Right cardiac atrium (tissue), 5 donors: ENCODE measurements at regions not wholly inside any gene's neighbourhood (a gene's known extent, or its start where the extent isn't known, plus 50 kb on each side); places are given as distances from the start of the nearest gene placed in this dataset.

Source experiments
- ATAC-seq, 2 donors: fragments of 200-7000 bp; cut with Tn5 transposase; one replicate each; pipeline versions ENCODE4 v1.8.0 to v1.9.1; 2020; ENCODE audit warnings: moderate library complexity in 2 of 2, mild to moderate bottlenecking in 1 of 2
- DNase-seq, 3 donors: peaks; one replicate each; pipeline ENCODE4 v3.0.0-alpha.2; 2020
- H3K27ac ChIP-seq: one replicate; pipeline ENCODE4 v1.5.1; 2013; ENCODE audit warnings: mild to moderate bottlenecking, low read length, control low read depth, moderate library complexity
- H3K27me3 ChIP-seq: one replicate; pipeline ENCODE4 v1.6.1; 2013; ENCODE audit not compliant: control insufficient read depth, insufficient read depth
- H3K4me1 ChIP-seq: one replicate; pipeline ENCODE4 v1.6.1; 2013; ENCODE audit warnings: low read length; ENCODE audit not compliant: control insufficient read depth, insufficient read depth
- H3K4me3 ChIP-seq: one replicate; pipeline ENCODE4 v1.5.1; 2013; ENCODE audit warnings: low read length, control low read depth
- H3K9me3 ChIP-seq: one replicate; pipeline ENCODE4 v1.6.1; 2013; ENCODE audit warnings: low read length; ENCODE audit not compliant: control insufficient read depth
- WGBS: extraction: QIAGEN DNeasy Blood & Tissue Kit; methylation state at CpG from one replicate; pipeline ENCODE4 v1.1.7; 2013; 5-methylcytosine and 5-hydroxymethylcytosine counted together
- intact Hi-C, 4 donors: fragments of 100-400 bp; cut with DNase I; formaldehyde crosslinking; loops; one replicate each; pipeline versions ENCODE4 v1.11.0 to v1.14.0; 2022 to 2023
- donor health status: healthy with polysubstance abuse.
- donor health status: DM: no; HTN: yes; CAD: no.
- donor health status: DM: no; HTN: no; CAD: no.
- donor health status: DM: no; HTN: yes; CAD: no; lungs with severe emphysema.
- donor health status: DM: yes; HTN: yes; CAD: no.

DNA sequence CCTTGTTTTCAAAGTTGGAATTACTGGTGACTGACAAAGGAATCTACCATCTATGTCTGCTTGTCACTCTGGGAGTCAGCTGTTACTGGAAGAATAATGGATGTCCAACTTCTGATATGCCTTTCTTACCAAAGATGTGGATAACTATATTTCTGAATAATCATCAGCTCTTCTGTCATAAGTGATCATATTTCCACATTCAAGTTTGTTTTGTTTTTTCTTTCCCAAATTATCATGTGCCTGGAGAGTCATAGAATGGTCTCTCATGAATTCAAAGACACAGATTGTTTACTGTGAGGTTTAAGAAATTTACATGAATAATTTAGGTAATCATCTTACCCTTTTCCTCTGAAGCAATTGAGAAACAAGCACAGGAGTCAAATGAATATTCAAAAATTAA, 986.7 kb upstream of the CDH2 start:
- DNase-seq (no peak), ATAC-seq (no peak)
- no peaks in the 10 kb centered on the region for H3K27me3 ChIP-seq
- no peaks in the 10 kb centered on the region for H3K9me3 ChIP-seq
- intact Hi-C loops, result no loop called here
- H3K4me1 ChIP-seq, result no peaks in the 10 kb centered on the region
- no peak overlapping the region for H3K4me3 ChIP-seq
- no peak overlapping the region for H3K27ac ChIP-seq

DNA sequence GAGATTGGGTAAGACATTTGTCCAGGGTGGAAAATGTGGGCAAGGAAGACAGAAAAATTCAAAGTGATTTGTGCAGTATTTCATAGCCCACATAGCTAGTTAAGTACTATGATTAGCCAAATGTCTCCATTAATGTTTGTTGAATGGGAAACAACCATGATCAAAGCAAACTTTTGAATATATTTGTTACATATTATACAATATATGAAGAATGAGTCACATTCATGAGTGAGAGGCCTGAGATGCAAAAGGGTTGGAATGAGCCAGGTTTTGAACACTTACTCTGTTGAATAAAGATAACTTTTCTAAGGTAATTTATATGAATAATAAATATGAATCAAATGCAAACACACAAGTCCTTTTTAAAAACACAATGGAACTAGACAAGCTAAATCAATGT, 984.5 kb upstream of the CDH2 start:
- H3K4me3 ChIP-seq, result no peak overlapping the region
- ATAC-seq, result no peak

DNA sequence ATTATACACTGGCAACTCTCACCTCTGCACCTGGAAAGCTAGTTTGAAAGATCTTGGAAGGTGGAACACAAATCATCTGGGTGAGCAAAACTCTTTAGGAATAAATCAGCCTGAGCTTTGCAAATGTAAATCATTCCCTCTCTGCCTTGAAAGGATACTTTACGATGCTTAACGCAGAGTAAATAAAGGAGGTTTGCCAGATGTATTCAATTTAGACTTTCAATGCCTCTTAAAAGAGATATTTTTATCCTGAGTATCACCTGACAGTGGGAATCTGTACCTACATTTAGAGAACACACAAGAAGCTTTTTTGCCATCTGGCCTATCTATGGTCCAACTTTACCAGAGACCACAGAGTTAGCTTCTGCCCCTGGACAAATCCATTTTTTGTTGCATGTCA, 983.2 kb upstream of the CDH2 start:
- no peaks in the 10 kb centered on the region for H3K27me3 ChIP-seq
- no peak for DNase-seq
- ATAC-seq, result no peak
- H3K27ac ChIP-seq, result no peak overlapping the region
- no peak overlapping the region for H3K4me3 ChIP-seq
- 42% methylated on average over 2 of the region's 2 CpGs for WGBS
- no peaks in the 10 kb centered on the region for H3K9me3 ChIP-seq
- intact Hi-C loops, result no loop called here
- H3K4me1 ChIP-seq, result no peaks in the 10 kb centered on the region

More for the DNA sequence above, 984.5 kb upstream of the CDH2 start:
- intact Hi-C loops, result no loop called here
- no peaks in the 10 kb centered on the region for H3K9me3 ChIP-seq
- H3K27ac ChIP-seq, result no peak overlapping the region
- H3K27me3 ChIP-seq, result no peaks in the 10 kb centered on the region
- no peaks in the 10 kb centered on the region for H3K4me1 ChIP-seq
- DNase-seq, result no peak

DNA sequence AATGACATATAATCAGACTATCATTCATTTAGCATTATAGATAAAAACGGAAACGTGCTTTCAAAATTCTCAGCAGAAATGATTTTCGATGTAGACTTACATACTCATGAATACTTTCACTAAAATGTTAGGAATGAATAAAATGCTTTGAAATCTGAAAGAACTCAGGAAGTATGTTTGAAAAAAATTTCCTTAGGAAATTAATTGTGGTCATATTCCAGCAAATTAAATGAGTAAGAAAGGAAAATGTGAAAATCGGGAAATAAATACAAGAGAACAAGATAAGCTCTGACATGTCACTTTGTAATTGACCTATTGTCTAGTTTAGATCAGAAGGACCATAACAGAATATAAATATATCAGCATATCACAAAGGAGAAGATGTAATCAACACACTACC, 981.0 kb upstream of the CDH2 start:
- intact Hi-C loops, result no loop called here
- no peaks in the 10 kb centered on the region for H3K27me3 ChIP-seq
- peaks cover 2% of the 10 kb centered on the region for H3K4me1 ChIP-seq
- no peaks in the 10 kb centered on the region for H3K9me3 ChIP-seq
- DNase-seq (no peak), ATAC-seq (no peak)
- H3K4me3 ChIP-seq, result no peak overlapping the region
- no peak overlapping the region for H3K27ac ChIP-seq
- WGBS, result 66% methylated on average over 4 of the region's 4 CpGs

DNA sequence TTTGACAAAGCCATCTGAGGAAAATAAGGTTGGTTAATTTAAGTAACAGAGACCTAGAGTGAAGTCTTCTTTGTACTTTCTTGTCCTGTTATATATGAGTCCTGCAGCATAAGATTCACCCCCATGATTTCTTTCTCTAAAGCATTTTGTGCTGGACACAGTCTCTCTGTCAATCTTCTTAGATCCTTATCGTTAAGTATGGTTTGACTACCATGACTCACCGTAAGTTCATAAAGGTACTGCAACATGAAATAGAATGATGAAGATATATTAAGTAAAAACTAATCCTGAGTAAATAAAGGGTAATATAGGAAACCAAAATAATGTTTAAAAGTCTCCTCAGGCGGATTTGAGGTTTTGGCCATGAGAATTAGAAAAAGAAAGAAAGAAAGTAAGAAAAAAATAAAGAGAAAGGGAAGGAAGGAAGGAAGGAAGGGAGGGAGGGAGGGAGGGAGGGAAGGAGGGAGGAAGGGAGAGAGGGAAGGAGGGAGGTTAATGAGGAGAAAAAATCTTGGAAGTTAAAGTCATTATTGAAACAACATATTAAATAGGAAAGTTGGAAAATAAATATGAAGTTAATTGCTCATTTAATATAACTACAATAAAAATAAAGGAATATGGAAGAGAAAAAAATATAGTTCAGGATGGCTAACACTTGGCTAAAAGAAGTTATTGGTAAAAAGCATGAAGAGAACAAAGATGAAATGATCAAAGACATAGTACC, 980.3 kb upstream of the CDH2 start:
- Histone ChIP-seq H3K27me3 (no peaks in the 10 kb centered on the region), H3K4me1 (peaks cover 2% of the 10 kb centered on the region), H3K27ac (no peak overlapping the region), H3K9me3 (no peaks in the 10 kb centered on the region), H3K4me3 (no peak overlapping the region)
- intact Hi-C loops, result no loop called here
- DNase-seq (no peak), ATAC-seq (no peak)
- 88% methylated on average over 3 of the region's 3 CpGs for WGBS

DNA sequence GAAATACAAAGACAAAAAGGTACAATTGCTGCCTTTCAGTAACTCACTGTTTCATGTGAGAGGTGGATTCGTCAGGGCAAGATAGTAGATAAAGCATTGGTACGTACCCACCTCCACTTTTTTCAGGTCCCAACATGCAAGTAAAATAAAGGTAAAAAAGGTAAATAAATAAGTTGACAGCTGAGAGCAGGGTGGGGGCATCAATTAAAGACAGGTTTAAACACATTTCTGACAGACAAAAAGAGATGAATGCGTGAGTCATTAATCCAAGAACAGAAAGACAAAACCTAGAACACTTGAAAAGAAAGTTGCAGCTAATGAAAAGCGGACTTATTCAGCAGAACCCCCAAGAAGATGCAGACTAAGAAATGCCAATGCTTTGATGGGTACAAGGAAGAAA, 979.6 kb upstream of the CDH2 start:
- Histone ChIP-seq H3K9me3 (no peaks in the 10 kb centered on the region), H3K27ac (no peak overlapping the region), H3K27me3 (no peaks in the 10 kb centered on the region), H3K4me3 (no peak overlapping the region), H3K4me1 (peaks cover 2% of the 10 kb centered on the region)
- DNase-seq (no peak), ATAC-seq (no peak)
- intact Hi-C loops, result no loop called here
- 92% methylated on average over 4 of the region's 4 CpGs for whole genome bisulfite sequencing

DNA sequence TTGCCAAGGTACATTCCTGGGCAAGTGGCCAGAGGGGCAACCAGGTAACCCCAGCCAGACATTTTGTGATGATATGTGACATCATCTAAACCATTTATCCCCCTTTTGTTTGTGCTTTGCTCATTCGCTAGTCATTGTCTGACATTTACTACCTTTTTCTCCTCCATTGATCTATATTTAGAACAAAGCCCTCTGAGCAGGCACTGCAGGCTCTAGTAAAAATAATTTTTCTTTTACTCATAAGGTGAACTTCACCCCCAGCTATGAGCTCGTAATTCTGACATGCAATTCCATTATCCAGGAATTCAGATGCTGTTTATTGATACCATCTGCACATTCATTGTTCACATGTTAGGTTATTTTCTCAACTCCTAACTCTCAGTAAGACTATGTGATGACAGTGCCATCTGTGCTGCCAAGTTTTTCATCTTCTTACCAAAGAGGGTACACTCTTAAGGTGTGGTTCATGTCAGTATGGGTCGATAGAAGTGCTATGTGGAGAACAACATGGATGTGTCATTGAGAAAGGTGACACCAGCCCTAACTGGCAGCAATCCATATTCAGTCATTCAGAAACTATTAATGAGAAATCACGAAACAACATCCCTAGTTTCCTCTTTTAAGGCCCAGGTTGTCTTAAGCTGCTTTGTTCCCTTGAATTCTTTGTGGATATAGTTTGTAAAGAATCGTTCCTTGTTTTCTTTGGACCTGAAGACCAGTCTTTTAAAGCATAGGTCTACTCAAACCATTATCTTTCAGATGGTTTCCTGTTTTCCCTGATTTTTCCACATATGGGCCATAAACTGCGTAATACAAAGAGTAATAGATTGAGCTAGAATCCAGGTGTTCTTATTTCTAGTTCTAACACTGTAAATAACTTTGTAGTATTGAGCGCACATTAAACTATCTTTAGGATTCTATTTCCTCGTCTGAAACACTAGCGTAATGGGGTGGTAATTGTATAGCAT, 978.1 kb upstream of the CDH2 start:
- no peaks in the 10 kb centered on the region for H3K9me3 ChIP-seq
- 56% methylated on average over 9 of the region's 9 CpGs for WGBS
- ATAC-seq (no peak), DNase-seq (no peak)
- H3K27me3 ChIP-seq, result no peaks in the 10 kb centered on the region
- H3K4me1 ChIP-seq, result peaks cover 2% of the 10 kb centered on the region
- H3K27ac ChIP-seq, result no peak overlapping the region
- H3K4me3 ChIP-seq, result no peak overlapping the region
- intact Hi-C loops, result no loop called here

DNA sequence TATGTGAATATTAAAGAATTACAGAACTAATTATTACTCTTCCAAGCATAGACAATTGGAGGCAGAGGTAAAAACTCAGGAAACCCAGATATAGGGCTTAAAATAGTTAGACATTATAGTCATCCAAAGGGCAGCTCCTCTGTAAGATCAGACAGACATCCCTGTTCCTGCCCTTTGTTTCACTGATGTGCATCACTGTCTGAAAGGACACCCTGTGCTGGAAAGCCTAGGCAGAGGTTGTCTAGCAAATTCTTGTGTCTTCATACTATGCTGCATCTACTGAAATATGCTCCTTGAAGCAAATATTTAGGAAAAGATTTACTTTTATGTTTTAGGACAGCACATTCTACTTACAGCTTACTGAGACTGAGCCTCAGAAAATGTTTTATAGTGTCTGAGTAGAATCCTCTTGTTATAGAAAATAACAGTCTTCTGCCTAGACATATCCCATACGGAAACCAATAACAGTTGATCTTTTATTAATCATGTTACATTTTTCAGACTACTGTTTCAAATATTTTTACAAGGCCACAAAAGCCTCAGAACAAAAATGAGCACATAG, 977.3 kb upstream of the CDH2 start:
- ATAC-seq (no peak), DNase-seq (no peak)
- Histone ChIP-seq H3K27ac (no peak overlapping the region), H3K9me3 (no peaks in the 10 kb centered on the region), H3K4me1 (peaks cover 2% of the 10 kb centered on the region), H3K4me3 (no peak overlapping the region), H3K27me3 (no peaks in the 10 kb centered on the region)
- intact Hi-C loops, result no loop called here
- 93% methylated on average over 1 of the region's 1 CpG for WGBS

DNA sequence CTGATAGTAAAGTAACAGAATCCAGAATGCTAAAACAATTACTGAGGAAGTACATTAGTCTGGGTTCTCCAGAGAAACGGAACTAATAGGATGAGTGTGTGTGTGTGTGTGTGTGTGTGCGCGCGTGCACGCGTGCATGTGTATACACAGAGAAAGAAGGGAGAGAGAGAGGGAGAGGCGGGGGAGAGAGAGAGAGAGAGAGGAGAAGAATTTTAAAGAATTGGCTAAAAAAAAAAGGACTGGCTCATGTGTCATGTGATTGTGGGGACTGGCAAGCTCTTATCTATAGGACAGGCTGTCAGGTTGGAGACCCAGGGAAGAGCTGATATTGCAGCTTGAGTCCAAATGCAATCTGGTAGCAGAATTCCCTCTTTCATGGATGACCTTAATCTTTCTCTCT, 976.2 kb upstream of the CDH2 start:
- WGBS, result 54% methylated on average over 7 of the region's 7 CpGs
- ATAC-seq (no peak), DNase-seq (peak in 1 of 3 donors; percentile 26)
- Histone ChIP-seq H3K4me3 (no peak overlapping the region), H3K4me1 (peaks cover 2% of the 10 kb centered on the region), H3K27me3 (no peaks in the 10 kb centered on the region), H3K9me3 (no peaks in the 10 kb centered on the region), H3K27ac (no peak overlapping the region)
- intact Hi-C loops, result no loop called here

DNA sequence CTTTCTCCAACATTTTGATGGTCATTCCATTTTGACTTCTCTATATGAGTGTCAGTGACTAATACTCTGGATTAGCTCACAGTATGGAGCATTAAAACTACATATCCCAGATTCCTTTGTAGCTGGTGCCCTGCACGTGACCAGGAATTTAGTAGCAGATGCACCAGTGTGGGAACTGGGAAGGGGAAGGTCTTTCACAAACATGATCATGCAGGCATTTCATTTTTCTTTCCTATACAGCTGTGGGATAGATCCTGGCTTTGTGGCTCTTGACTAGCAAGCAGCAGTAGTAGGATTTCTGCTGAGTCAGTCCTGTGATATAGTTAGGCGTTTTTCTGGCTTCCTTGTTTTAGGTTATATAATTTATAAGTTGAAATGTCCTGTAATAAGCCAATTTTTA, 971.0 kb upstream of the CDH2 start:
- DNase-seq (peak in 2 of 3 donors; percentile 11 to 13), ATAC-seq (peak; percentile 52 to 54)
- no peaks in the 10 kb centered on the region for H3K9me3 ChIP-seq
- no peaks in the 10 kb centered on the region for H3K27me3 ChIP-seq
- H3K27ac ChIP-seq, result no peak overlapping the region
- no peak overlapping the region for H3K4me3 ChIP-seq
- intact Hi-C loops, result no loop called here
- H3K4me1 ChIP-seq, result no peaks in the 10 kb centered on the region
- WGBS, result 25% methylated on average over 2 of the region's 2 CpGs

DNA sequence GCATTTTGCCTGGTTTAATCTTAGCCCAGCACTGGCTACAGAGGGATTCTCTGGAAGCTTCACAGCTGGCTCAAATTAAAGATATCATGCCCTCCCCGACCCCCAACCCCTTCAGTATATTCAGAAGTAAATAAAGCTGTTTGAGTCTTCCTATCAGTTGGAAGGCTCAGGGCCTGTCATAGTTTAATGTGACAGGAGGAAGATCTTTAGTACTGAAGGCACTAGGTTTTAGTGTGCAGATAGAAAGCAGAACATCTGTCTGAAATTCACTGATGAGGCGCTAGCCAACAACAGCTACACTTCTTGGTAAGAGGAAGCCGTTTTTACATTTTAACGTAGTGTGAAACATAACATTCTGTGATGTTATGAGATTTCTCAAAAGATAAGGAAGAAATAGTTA, 969.1 kb upstream of the CDH2 start:
- no peaks in the 10 kb centered on the region for H3K27me3 ChIP-seq
- no peak for DNase-seq
- intact Hi-C loops, result no loop called here
- peak in 1 of 2 donors; percentile 43 for ATAC-seq
- no peak overlapping the region for H3K4me3 ChIP-seq
- no peaks in the 10 kb centered on the region for H3K9me3 ChIP-seq
- H3K4me1 ChIP-seq, result no peaks in the 10 kb centered on the region
- 25% methylated on average over 4 of the region's 4 CpGs for WGBS
- H3K27ac ChIP-seq, result no peak overlapping the region
